CD4-positive, alpha-beta T cell (primary cell): ENCODE measurements at regions not wholly inside any gene's neighbourhood (a gene's known extent, or its start where the extent isn't known, plus 50 kb on each side); places are given as distances from the start of the nearest gene placed in this dataset.

Source experiments
- ATAC-seq: fragments of 200-7000 bp; cut with Tn5 transposase; one replicate; pipeline ENCODE4 v1.10.0; 2022; ENCODE audit warnings: mild to moderate bottlenecking; ENCODE audit not compliant: poor library complexity
- CTCF ChIA-PET: fragments of 350-600 bp; sonication (Branson Sonifier 250); formaldehyde crosslinking; loops from one replicate; lab custom pipeline; 2021; ENCODE audit warnings: antibody characterized with exemption, inconsistent platforms; lab: Charles Lee
- POLR2A ChIA-PET: fragments of 350-600 bp; sonication (Branson Sonifier 250); formaldehyde crosslinking; loops from one replicate; lab custom pipeline; 2021; ENCODE audit warnings: antibody characterized with exemption, inconsistent platforms; lab: Charles Lee
- DNase-seq, 14 experiments: peaks; one replicate each; pipeline ENCODE4 v3.0.0-alpha.2; 2013 to 2020; ENCODE audit warnings: mixed read lengths in 2 of 14
- H3K27ac ChIP-seq, 2 donors: one replicate each; pipeline versions ENCODE4 v1.5.1 to v1.7.0; 2013; ENCODE audit warnings: low read length in 2 of 2, low read depth in 1 of 2, mild to moderate bottlenecking in 1 of 2
- H3K27me3 ChIP-seq, 2 experiments: 1 replicate in 1 of 2; 2 replicates in 1 of 2; pipeline versions ENCODE4 v1.6.1 to v1.7.0; 2013; ENCODE audit warnings: low read length in 2 of 2, control low read depth in 1 of 2, mild to moderate bottlenecking in 1 of 2, moderate library complexity in 1 of 2; ENCODE audit not compliant: insufficient read depth in 2 of 2, control insufficient read depth in 1 of 2
- H3K36me3 ChIP-seq: one replicate; pipeline ENCODE4 v1.6.1; 2013; ENCODE audit warnings: low read length, control low read depth; ENCODE audit not compliant: insufficient read depth
- H3K4me1 ChIP-seq: one replicate; pipeline ENCODE4 v1.6.1; 2013; ENCODE audit warnings: low read length, control low read depth; ENCODE audit not compliant: insufficient read depth
- H3K4me3 ChIP-seq: one replicate; pipeline ENCODE4 v1.5.1; 2013; ENCODE audit warnings: mild to moderate bottlenecking, low read length, moderate library complexity
- H3K9me3 ChIP-seq, 2 experiments: 1 replicate in 1 of 2; 2 replicates in 1 of 2; pipeline versions ENCODE4 v1.6.1 to v1.7.0; 2013; ENCODE audit warnings: low read length in 2 of 2, mild to moderate bottlenecking in 2 of 2, control low read depth in 1 of 2, moderate library complexity in 1 of 2; ENCODE audit not compliant: control insufficient read depth in 1 of 2, insufficient read depth in 1 of 2
- H3K27ac Mint-ChIP-seq: one replicate; pipeline ENCODE4 v1.8.0; 2020; ENCODE audit warnings: mixed read lengths
- H3K27me3 Mint-ChIP-seq: one replicate; pipeline ENCODE4 v1.8.0; 2021; ENCODE audit warnings: mixed read lengths
- H3K36me3 Mint-ChIP-seq: one replicate; pipeline ENCODE4 v1.8.0; 2021; ENCODE audit warnings: low read depth, mixed read lengths
- H3K4me1 Mint-ChIP-seq: one replicate; pipeline ENCODE4 v1.8.0; 2021; ENCODE audit warnings: low read depth, mixed read lengths
- H3K4me3 Mint-ChIP-seq: one replicate; pipeline ENCODE4 v1.8.0; 2020; ENCODE audit warnings: mild to moderate bottlenecking, mixed read lengths
- H3K9me3 Mint-ChIP-seq: one replicate; pipeline ENCODE4 v1.8.0; 2020; ENCODE audit warnings: mixed read lengths
- intact Hi-C, 2 experiments: fragments of 100-400 bp; cut with DNase I in 1 of 2; cut with micrococcal nuclease in 1 of 2; formaldehyde crosslinking; loops; one replicate each; pipeline versions ENCODE4 v1.15.1 to v1.9.0; 2023 to 2025; cut with DNase I, micrococcal nuclease
- TF ChIP-seq, protein P1 (sequence below): fragments of 200-600 bp; IDR thresholded peaks from one replicate; pipeline ENCODE4 v1.8.0; 2022; ENCODE audit warnings: antibody characterized with exemption, mild to moderate bottlenecking

DNA sequence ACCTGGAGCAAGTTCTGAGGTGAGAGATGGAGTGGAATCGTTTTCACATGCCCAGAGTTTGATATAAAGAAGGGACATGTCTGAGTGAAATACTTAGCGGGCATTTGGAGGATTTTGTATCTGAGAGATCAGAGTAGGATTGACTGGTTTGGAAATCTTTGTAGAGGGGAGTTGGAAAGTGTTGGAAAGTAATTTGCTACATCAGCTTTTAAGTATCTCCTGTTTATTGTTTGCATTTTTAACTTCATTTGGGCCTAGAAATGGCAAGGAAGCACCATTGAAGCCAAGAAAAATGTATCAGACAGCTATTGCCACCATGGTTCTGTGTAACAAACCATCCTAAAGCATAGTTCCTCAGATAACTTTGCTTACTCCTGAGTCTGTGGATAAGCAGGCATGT lies 1015.1 kb upstream of the EEF2KMT start:
- ATAC-seq = no peak
- CTCF ChIA-PET = no interaction called here
- POLR2A ChIA-PET = no interaction called here

DNA sequence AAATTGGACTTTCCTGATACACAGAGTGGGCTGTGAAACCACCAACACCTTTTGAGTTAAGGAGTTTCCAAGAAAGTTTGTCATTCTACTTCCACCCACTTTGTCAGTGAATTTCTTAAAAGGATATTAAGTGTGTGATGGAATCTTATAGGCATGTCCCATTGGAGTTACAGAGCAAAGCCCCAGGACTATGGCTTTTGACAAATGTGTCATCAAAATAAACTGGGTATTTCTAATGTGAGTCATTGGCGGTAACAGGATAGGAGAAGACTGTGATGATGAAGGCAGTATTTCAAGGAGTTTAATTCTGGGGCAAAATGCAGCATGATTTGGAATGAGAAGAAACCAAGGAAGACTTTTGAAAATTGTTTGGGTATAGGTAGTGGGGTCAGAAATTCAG lies 1013.8 kb upstream of the EEF2KMT start:
- H3K27ac ChIP-seq = no peak overlapping the region
- no peaks in the 10 kb centered on the region for H3K4me1 Mint-ChIP-seq
- H3K27me3 ChIP-seq = no peaks in the 10 kb centered on the region
- ChIA-PET CTCF (no interaction called here), POLR2A (no interaction called here)
- no peaks in the 10 kb centered on the region for H3K36me3 ChIP-seq
- intact Hi-C loops = no loop called here
- no peak overlapping the region for H3K27ac Mint-ChIP-seq
- TF ChIP-seq, protein P1, sequence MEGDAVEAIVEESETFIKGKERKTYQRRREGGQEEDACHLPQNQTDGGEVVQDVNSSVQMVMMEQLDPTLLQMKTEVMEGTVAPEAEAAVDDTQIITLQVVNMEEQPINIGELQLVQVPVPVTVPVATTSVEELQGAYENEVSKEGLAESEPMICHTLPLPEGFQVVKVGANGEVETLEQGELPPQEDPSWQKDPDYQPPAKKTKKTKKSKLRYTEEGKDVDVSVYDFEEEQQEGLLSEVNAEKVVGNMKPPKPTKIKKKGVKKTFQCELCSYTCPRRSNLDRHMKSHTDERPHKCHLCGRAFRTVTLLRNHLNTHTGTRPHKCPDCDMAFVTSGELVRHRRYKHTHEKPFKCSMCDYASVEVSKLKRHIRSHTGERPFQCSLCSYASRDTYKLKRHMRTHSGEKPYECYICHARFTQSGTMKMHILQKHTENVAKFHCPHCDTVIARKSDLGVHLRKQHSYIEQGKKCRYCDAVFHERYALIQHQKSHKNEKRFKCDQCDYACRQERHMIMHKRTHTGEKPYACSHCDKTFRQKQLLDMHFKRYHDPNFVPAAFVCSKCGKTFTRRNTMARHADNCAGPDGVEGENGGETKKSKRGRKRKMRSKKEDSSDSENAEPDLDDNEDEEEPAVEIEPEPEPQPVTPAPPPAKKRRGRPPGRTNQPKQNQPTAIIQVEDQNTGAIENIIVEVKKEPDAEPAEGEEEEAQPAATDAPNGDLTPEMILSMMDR = no peak
- H3K36me3 Mint-ChIP-seq = no peaks in the 10 kb centered on the region
- H3K27me3 Mint-ChIP-seq = no peaks in the 10 kb centered on the region
- H3K4me1 ChIP-seq = no peaks in the 10 kb centered on the region
- peaks cover 0 to 5% of the 10 kb centered on the region in 2 experiments for H3K9me3 ChIP-seq
- H3K9me3 Mint-ChIP-seq = peaks cover 14% of the 10 kb centered on the region
- ATAC-seq (no peak), DNase-seq (no peak)
- no peak overlapping the region for H3K4me3 ChIP-seq
- no peak overlapping the region for H3K4me3 Mint-ChIP-seq

More for the DNA sequence above, 1015.1 kb upstream of the EEF2KMT start:
- Histone ChIP-seq H3K27ac (no peak overlapping the region), H3K4me3 (no peak overlapping the region), H3K27me3 (no peaks in the 10 kb centered on the region), H3K9me3 (no peaks in the 10 kb centered on the region), H3K36me3 (no peaks in the 10 kb centered on the region), H3K4me1 (no peaks in the 10 kb centered on the region)
- peaks cover 9% of the 10 kb centered on the region for H3K9me3 Mint-ChIP-seq
- intact Hi-C loops = no loop called here
- H3K4me1 Mint-ChIP-seq = no peaks in the 10 kb centered on the region
- no peak for DNase-seq
- H3K27ac Mint-ChIP-seq = no peak overlapping the region
- no peak overlapping the region for H3K4me3 Mint-ChIP-seq
- TF ChIP-seq, protein P1 = no peak
- H3K27me3 Mint-ChIP-seq = no peaks in the 10 kb centered on the region
- H3K36me3 Mint-ChIP-seq = no peaks in the 10 kb centered on the region

GRCh38 chr16:6110346-6110745 lies 1012.8 kb upstream of the EEF2KMT start:
- H3K36me3 ChIP-seq = no peaks in the 10 kb centered on the region
- ATAC-seq (no peak), DNase-seq (no peak)
- Mint-ChIP-seq H3K36me3 (no peaks in the 10 kb centered on the region), H3K27me3 (no peaks in the 10 kb centered on the region), H3K4me3 (no peak overlapping the region), H3K4me1 (no peaks in the 10 kb centered on the region), H3K9me3 (peaks cover 13% of the 10 kb centered on the region), H3K27ac (no peak overlapping the region)
- CTCF ChIA-PET = interaction anchor here (0.6 kb wide), 1 partner anchor 1590 kb away, joined by 4 read pairs; no protein-coding TSS in a partner anchor
- TF ChIP-seq, protein P1 = no peak
- H3K27ac ChIP-seq = no peak overlapping the region
- POLR2A ChIA-PET = no interaction called here
- intact Hi-C loops = no loop called here
- no peaks in the 10 kb centered on the region for H3K27me3 ChIP-seq
- no peak overlapping the region for H3K4me3 ChIP-seq
- peaks cover 0 to 5% of the 10 kb centered on the region in 2 experiments for H3K9me3 ChIP-seq
- no peaks in the 10 kb centered on the region for H3K4me1 ChIP-seq
